ENCODE measurements at regions not wholly inside any gene's neighbourhood (a gene's known extent, or its start where the extent isn't known, plus 50 kb on each side); places are given as distances from the start of the nearest gene placed in this dataset.

GRCh38 chr15:39354189-39354588 is 226.7 kb upstream of the THBS1 start:
- H3K4me1 ChIP-seq (ENCODE audit: insufficient read depth, low read length), result peaks cover 49% of the 10 kb centered on the region
- no peaks in the 10 kb centered on the region for H3K9me3 ChIP-seq (ENCODE audit: low read length)
- 89% methylated on average over 3 of the region's 3 CpGs for WGBS (ENCODE audit: low lambda C conversion rate)
- FAIRE-seq (no peak), DNase-seq (ENCODE audit: low spot score) (no peak), ATAC-seq (no peak)
- no peak overlapping the region for H3K4me2 ChIP-seq (ENCODE audit: low read depth, low read length)
- BruUV-seq (replicated peaks), result no TSS peak
- H4K20me1 ChIP-seq (ENCODE audit: insufficient read depth, low read length), result no peaks in the 10 kb centered on the region
- H3K4me3 ChIP-seq (replicated peaks in 1 of 3; ENCODE audit: insufficient read depth in 1 of 3, low read depth in 2 of 3, low read length in 3 of 3), result no peak overlapping the region
- H3K27me3 ChIP-seq (ENCODE audit: control insufficient read depth in 1 of 2, insufficient read depth in 2 of 2, low read length in 2 of 2), result no peaks in the 10 kb centered on the region
- H3K79me2 ChIP-seq (ENCODE audit: insufficient read depth, low read length), result no peaks in the 10 kb centered on the region
- no peak overlapping the region for H3K9ac ChIP-seq (ENCODE audit: insufficient read depth, low read depth, low read length)
- in situ Hi-C loops (cut with HindIII; ENCODE audit: extremely low pct_ligation_motif_present, low pct_unique_long_range_greater_than_20kb) (no loop called here), intact Hi-C loops (cut with micrococcal nuclease; ENCODE audit: unreplicated experiment) (no loop called here)
- no peak overlapping the region for H2AFZ ChIP-seq (ENCODE audit: low read length)
- H3K36me3 ChIP-seq (replicated peaks in 1 of 2; ENCODE audit: control insufficient read depth in 1 of 2, insufficient read depth in 2 of 2, low read length in 2 of 2), result no peaks in the 10 kb centered on the region
- TF ChIP-seq TARDBP (CRISPR knock-in tag; IDR thresholded peaks at IDR 0.05) (no peak), ZNF816 (CRISPR knock-in tag; IDR thresholded peaks at IDR 0.05; ENCODE audit: borderline replicate concordance) (no peak), DNMT1 (CRISPR knock-in tag; IDR thresholded peaks at IDR 0.05) (no peak), MAFF (IDR thresholded peaks at IDR 0.05; ENCODE audit: low read depth, low read length) (no peak), PAWR (CRISPR knock-in tag; IDR thresholded peaks at IDR 0.05; ENCODE audit: borderline replicate concordance) (no peak), ZNF234 (CRISPR knock-in tag; conservative IDR thresholded peaks at IDR 0.05) (no peak), POLR2AphosphoS5 (IDR thresholded peaks at IDR 0.05; ENCODE audit: low read depth, low read length) (no peak)
- TF ChIP-seq, protein P1, sequence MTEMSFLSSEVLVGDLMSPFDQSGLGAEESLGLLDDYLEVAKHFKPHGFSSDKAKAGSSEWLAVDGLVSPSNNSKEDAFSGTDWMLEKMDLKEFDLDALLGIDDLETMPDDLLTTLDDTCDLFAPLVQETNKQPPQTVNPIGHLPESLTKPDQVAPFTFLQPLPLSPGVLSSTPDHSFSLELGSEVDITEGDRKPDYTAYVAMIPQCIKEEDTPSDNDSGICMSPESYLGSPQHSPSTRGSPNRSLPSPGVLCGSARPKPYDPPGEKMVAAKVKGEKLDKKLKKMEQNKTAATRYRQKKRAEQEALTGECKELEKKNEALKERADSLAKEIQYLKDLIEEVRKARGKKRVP (CRISPR knock-in tag; IDR thresholded peaks at IDR 0.05), result no peak
- TF ChIP-seq, protein P2, sequence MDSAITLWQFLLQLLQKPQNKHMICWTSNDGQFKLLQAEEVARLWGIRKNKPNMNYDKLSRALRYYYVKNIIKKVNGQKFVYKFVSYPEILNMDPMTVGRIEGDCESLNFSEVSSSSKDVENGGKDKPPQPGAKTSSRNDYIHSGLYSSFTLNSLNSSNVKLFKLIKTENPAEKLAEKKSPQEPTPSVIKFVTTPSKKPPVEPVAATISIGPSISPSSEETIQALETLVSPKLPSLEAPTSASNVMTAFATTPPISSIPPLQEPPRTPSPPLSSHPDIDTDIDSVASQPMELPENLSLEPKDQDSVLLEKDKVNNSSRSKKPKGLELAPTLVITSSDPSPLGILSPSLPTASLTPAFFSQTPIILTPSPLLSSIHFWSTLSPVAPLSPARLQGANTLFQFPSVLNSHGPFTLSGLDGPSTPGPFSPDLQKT (CRISPR knock-in tag; IDR thresholded peaks at IDR 0.05; ENCODE audit: borderline replicate concordance), result no peak
- CTCF ChIA-PET (ENCODE audit: low intra/inter-chr PET ratio, low total read pairs), result no interaction called here
- no peak overlapping the region for H3K27ac ChIP-seq (ENCODE audit: extremely low read length, insufficient read depth, low read length)
- POLR2A ChIA-PET, result no interaction called here
